ENCODE measurements at regions not wholly inside any gene's neighbourhood (a gene's known extent, or its start where the extent isn't known, plus 50 kb on each side); places are given as distances from the start of the nearest gene placed in this dataset.

DNA sequence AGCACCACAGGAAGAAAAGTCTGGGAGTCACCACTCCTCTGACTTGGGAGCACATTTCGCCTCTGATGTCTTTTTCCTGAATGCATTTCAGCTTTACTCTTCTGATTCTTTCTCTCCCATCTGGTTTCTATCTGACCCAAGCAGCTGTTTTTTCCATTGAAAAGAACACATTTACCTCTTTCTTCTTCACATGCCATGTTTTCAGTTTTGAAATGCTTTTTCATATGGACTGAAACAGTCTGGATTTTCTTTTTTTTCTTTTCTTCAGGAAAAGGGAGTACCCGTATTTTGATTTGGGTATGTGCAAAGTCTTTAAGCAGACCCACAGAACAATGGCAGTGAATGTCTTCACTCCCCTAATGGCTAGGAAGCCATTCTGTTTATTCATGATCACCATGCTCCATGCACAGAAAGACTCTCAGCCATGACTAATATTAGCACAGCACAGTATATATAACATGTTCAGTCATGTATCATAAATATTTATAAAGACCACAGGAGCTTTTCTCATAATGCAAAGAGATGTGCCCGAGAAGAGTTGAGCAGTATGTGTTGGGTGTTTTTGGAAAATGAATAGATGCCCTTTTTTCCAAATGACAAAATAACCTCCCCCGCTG lies 82.7 kb upstream of the LRIG1 start:
- Mint-ChIP-seq H3K4me3 (no peak overlapping the region), H3K27me3 (peaks cover 52% of the 10 kb centered on the region), H3K27ac (no peak overlapping the region), H3K9me3 (peaks cover 6 to 10% of the 10 kb centered on the region in 2 donors), H3K4me1 (peaks cover 13% of the 10 kb centered on the region)
- DNase-seq = no peak
- ATAC-seq = no peak

GRCh38 chr3:66585520-66586095 lies 84.8 kb upstream of the LRIG1 start:
- no peak overlapping the region for H3K27ac Mint-ChIP-seq
- peaks cover 52% of the 10 kb centered on the region for H3K27me3 Mint-ChIP-seq
- ATAC-seq (no peak), DNase-seq (no peak)
- no peaks in the 10 kb centered on the region for H3K9me3 Mint-ChIP-seq
- H3K4me3 Mint-ChIP-seq = no peak overlapping the region
- peaks cover 13% of the 10 kb centered on the region for H3K4me1 Mint-ChIP-seq

GRCh38 chr3:66586853-66587252 lies 86.0 kb upstream of the LRIG1 start:
- no peaks in the 10 kb centered on the region for H3K9me3 Mint-ChIP-seq
- no peak overlapping the region for H3K4me3 Mint-ChIP-seq
- no peak for DNase-seq
- H3K27ac Mint-ChIP-seq = no peak overlapping the region
- H3K27me3 Mint-ChIP-seq = peaks cover 52% of the 10 kb centered on the region
- H3K4me1 Mint-ChIP-seq = peaks cover 13% of the 10 kb centered on the region
- no peak for ATAC-seq

DNA sequence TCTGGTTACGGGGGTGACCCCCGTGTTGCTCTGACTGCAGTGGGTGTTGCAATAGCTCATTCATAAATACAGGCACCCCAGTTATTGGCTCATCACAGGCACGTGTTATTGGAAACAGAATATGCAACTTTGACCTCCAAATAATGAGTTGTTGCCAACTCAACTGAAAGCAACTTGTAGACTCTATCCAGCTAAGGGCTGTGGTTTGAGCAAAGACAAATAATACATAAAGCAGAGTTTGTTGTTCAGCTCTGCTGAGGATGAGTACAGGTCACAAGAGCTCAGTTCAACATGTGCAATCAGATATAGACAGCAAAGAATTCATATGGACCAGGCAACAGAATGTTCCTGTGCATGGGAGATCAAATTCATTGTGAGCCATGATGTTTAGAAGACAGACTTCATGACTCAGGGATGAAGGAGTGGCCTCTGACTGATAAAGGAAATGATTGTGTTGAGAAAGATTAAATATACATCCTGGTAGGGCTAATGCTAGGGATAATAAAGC lies 87.6 kb upstream of the LRIG1 start:
- Mint-ChIP-seq H3K4me3 (no peak overlapping the region), H3K27ac (no peak overlapping the region), H3K4me1 (peaks cover 3% of the 10 kb centered on the region), H3K27me3 (peaks cover 62% of the 10 kb centered on the region), H3K9me3 (no peaks in the 10 kb centered on the region)
- DNase-seq (no peak), ATAC-seq (no peak)

DNA sequence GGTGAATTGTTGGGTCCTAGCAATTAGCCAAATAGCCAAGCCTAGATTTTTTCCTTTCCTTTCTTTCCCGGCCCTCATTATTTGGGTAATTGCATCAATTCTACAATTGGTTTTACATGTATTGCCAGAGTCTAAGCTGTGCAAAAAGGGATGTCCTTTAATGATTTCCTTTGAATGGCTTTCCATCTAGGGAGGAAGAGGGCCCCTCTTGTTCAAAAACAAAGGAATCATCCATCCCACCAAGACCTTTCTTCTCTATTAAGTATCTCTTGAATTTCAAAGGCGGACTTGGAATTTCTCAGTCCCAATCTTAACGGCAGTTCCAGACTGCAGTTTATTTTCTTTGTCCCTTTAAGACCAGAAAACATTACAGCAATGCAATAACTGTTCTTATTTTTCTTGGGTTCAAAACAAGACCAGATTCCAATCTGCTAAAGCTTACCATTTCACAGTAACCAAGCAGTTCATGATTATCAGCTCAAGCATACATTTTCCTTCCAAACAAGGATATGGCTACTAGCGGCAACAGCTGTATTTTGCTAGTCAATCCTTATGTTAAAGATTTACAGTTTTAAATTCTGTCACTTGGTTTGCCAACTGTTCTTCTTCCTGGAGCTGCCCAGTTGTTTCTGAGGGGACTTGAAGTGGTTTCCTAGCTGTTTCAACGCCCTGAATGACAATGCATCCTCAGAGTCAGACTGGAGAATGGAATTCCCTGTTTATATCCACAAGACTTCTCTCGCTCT lies 91.4 kb upstream of the LRIG1 start:
- ATAC-seq = no peak
- peaks cover 43% of the 10 kb centered on the region for H3K27me3 Mint-ChIP-seq
- no peak for DNase-seq
- no peaks in the 10 kb centered on the region for H3K9me3 Mint-ChIP-seq
- no peak overlapping the region for H3K27ac Mint-ChIP-seq
- H3K4me3 Mint-ChIP-seq = no peak overlapping the region
- H3K4me1 Mint-ChIP-seq = no peaks in the 10 kb centered on the region

GRCh38 chr3:66592927-66593625 lies 92.3 kb upstream of the LRIG1 start:
- no peaks in the 10 kb centered on the region for H3K9me3 Mint-ChIP-seq
- no peak overlapping the region for H3K27ac Mint-ChIP-seq
- no peak overlapping the region for H3K4me3 Mint-ChIP-seq
- H3K4me1 Mint-ChIP-seq = no peaks in the 10 kb centered on the region
- DNase-seq = no peak
- no peak for ATAC-seq
- H3K27me3 Mint-ChIP-seq = peaks cover 35% of the 10 kb centered on the region

DNA sequence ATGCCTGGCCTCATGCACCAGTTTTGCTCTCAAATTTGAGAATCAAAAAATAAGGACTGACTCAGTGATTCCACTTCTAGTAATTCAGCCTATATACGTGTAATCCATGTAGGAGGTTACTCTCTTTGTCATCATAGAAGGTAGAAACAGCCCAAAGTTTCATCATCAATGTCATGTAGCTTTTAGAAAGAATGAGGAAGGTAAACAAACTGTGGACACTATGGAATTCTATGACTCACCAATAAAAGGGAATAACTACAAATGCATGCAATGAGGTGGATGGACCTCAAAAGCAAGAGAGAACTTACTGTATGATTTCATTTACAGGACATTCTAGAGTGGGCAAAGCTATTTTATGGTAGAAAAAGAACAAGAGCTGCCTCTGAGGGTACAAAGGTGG lies 93.2 kb upstream of the LRIG1 start:
- H3K9me3 Mint-ChIP-seq = no peaks in the 10 kb centered on the region
- no peak for ATAC-seq
- H3K27ac Mint-ChIP-seq = no peak overlapping the region
- peaks cover 35% of the 10 kb centered on the region for H3K27me3 Mint-ChIP-seq
- DNase-seq = no peak
- H3K4me3 Mint-ChIP-seq = no peak overlapping the region
- no peaks in the 10 kb centered on the region for H3K4me1 Mint-ChIP-seq

DNA sequence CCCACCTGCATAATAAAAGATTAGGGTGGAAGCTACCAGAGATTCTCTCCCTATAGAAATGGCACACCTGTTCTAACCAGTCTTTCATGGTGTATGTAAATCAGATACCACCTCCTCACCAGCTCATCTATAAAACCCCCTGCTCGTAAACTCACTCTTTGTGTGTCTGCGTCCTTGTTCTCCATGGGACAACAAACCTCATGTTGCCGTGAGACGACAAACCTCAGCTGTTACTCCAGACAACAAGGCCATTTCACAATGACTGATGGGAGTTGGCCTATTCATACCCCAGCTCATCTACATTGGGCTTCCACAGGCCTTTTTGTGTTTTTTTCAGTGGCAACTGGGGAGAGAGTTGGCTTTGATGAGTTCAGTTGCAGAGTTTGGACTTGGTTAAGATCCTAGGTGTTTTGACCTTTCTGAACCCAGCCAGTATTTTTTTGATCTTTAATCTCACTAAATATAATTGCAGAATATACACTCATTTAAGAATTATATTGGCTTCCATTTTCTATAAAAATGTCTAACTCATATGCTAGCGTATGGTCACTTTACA lies 96.6 kb upstream of the LRIG1 start:
- no peak for ATAC-seq
- Mint-ChIP-seq H3K27ac (no peak overlapping the region), H3K4me1 (no peaks in the 10 kb centered on the region)

DNA sequence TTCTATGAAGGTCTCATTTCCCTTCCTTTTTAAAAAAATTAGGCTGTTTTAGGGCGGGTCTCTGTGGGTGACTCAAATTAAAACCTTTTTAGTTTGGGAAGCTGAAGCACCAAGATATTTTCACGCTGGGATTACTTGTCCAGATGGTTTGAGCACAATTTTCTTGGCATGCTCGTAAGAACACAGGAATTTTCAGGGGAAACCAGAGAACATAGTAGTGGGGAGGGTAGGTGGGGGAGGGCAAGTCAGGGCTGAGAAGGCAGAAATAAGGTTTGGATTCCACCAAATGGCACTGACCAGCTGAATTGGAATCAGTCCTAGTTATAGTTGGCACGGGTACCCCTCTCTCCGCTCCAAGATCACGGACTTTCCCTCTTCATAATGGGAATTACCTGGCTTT lies 97.3 kb upstream of the LRIG1 start:
- Mint-ChIP-seq H3K9me3 (no peaks in the 10 kb centered on the region), H3K4me3 (no peak overlapping the region), H3K4me1 (peaks cover 5% of the 10 kb centered on the region), H3K27ac (no peak overlapping the region), H3K27me3 (peaks cover 24% of the 10 kb centered on the region)
- ATAC-seq (no peak), DNase-seq (no peak)

More for the DNA sequence above, 96.6 kb upstream of the LRIG1 start:
- H3K27me3 Mint-ChIP-seq = peaks cover 24% of the 10 kb centered on the region
- H3K9me3 Mint-ChIP-seq = no peaks in the 10 kb centered on the region
- no peak for DNase-seq
- H3K4me3 Mint-ChIP-seq = no peak overlapping the region

- Mint-ChIP-seq H3K27ac (no peak overlapping the region), H3K4me3 (no peak overlapping the region), H3K27me3 (peaks cover 38% of the 10 kb centered on the region), H3K9me3 (no peaks in the 10 kb centered on the region), H3K4me1 (peaks cover 15% of the 10 kb centered on the region)
- DNase-seq (no peak), ATAC-seq (no peak)
Measured at GRCh38 chr3:66602237-66602636, 101.4 kb upstream of the LRIG1 start.

DNA sequence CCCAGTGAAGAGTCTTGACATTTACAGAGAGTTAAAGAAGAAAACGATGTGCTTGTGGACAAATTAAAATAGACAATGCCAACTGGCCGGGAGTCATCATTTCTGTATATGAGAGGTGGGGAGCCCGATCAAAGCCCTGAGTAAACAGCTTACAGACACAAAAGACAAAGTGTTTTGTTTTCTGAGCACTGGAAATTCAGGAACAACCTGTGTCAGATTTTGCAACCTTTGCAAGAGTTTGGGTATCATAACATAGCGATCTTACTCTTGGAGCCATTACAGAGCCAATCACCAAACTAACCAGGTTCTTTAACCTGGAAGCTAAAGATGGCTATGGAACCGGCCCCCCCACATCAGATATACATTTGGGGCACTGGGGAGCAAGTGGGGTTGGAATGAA lies 101.9 kb upstream of the LRIG1 start:
- DNase-seq (no peak), ATAC-seq (no peak)
- Mint-ChIP-seq H3K27ac (no peak overlapping the region), H3K27me3 (peaks cover 38% of the 10 kb centered on the region), H3K9me3 (no peaks in the 10 kb centered on the region), H3K4me3 (no peak overlapping the region), H3K4me1 (peaks cover 15% of the 10 kb centered on the region)

GRCh38 chr3:66603151-66603611 lies 102.4 kb upstream of the LRIG1 start:
- Mint-ChIP-seq H3K27ac (no peak overlapping the region), H3K27me3 (peaks cover 38% of the 10 kb centered on the region), H3K9me3 (no peaks in the 10 kb centered on the region), H3K4me3 (no peak overlapping the region), H3K4me1 (peaks cover 15% of the 10 kb centered on the region)
- ATAC-seq = no peak
- no peak for DNase-seq

DNA sequence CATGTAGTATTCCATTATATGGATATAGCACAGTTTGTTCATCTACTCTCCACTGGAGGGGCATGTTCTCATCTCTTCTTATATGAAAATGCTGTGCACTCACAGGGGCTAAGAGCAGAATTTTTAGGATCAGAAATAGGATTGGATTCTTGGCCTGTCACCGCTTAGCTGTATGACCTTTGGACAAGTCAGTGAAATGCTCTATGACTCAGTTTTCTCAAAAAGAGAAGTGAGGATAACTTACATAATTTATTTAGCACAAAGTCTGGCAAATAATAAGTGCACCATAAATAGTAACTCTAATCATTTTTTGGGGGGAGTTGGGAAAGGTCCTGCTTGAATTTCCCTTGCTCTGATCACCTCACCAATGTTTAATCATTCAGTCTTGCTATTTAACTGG lies 103.7 kb upstream of the LRIG1 start:
- DNase-seq (no peak), ATAC-seq (no peak)
- H3K9me3 Mint-ChIP-seq = no peaks in the 10 kb centered on the region
- H3K27ac Mint-ChIP-seq = no peak overlapping the region
- peaks cover 38% of the 10 kb centered on the region for H3K27me3 Mint-ChIP-seq
- no peak overlapping the region for H3K4me3 Mint-ChIP-seq
- H3K4me1 Mint-ChIP-seq = peaks cover 15% of the 10 kb centered on the region

GRCh38 chr3:66606126-66606525 lies 105.3 kb upstream of the LRIG1 start:
- Mint-ChIP-seq H3K4me1 (peaks cover 15% of the 10 kb centered on the region), H3K27ac (no peak overlapping the region), H3K27me3 (peaks cover 30% of the 10 kb centered on the region), H3K9me3 (no peaks in the 10 kb centered on the region), H3K4me3 (no peak overlapping the region)
- ATAC-seq (no peak), DNase-seq (no peak)

GRCh38 chr3:66606868-66607267 lies 106.0 kb upstream of the LRIG1 start:
- H3K4me1 Mint-ChIP-seq = peaks cover 15% of the 10 kb centered on the region
- H3K27me3 Mint-ChIP-seq = peaks cover 28% of the 10 kb centered on the region
- DNase-seq (no peak), ATAC-seq (no peak)
- no peak overlapping the region for H3K4me3 Mint-ChIP-seq
- no peak overlapping the region for H3K27ac Mint-ChIP-seq
- H3K9me3 Mint-ChIP-seq = no peaks in the 10 kb centered on the region

Measured in stimulated activated naive CD8-positive, alpha-beta T cell treated with anti-CD3 and anti-CD28 coated beads, Interleukin-15, amount 100 ng/mL, for 72 hours (primary cell).